Liver (tissue), 8 donors: ENCODE measurements at regions not wholly inside any gene's neighbourhood (a gene's known extent, or its start where the extent isn't known, plus 50 kb on each side); places are given as distances from the start of the nearest gene placed in this dataset.
"Not testable (repeated sequence)": the region's sequence is repeated elsewhere in the genome, so short reads cannot be mapped to it uniquely, and the experiment has no call there.

Experiments
- DNase-seq: peaks from one replicate; pipeline ENCODE4 v3.0.0-alpha.2; 2017; ENCODE audit warnings: low spot score
- H3K27ac ChIP-seq, 2 donors: one replicate each; pipeline ENCODE4 v1.7.0; 2013; ENCODE audit warnings: inconsistent platforms in 2 of 2, low read length in 2 of 2, control low read depth in 1 of 2, low read depth in 1 of 2, mild to moderate bottlenecking in 1 of 2
- H3K27me3 ChIP-seq, 4 donors: one replicate each; pipeline versions ENCODE4 v1.6.1 to v1.7.0; 2013; ENCODE audit warnings: low read length in 3 of 4, inconsistent platforms in 1 of 4, mild to moderate bottlenecking in 1 of 4, moderate library complexity in 1 of 4; ENCODE audit not compliant: control insufficient read depth in 4 of 4, insufficient read depth in 4 of 4
- H3K36me3 ChIP-seq, 4 donors: one replicate each; pipeline versions ENCODE4 v1.6.1 to v1.7.0; 2013; ENCODE audit warnings: low read length in 3 of 4, mild to moderate bottlenecking in 3 of 4, low read depth in 1 of 4, moderate library complexity in 1 of 4; ENCODE audit not compliant: control insufficient read depth in 4 of 4, insufficient read depth in 3 of 4
- H3K4me1 ChIP-seq, 4 donors: one replicate each; pipeline versions ENCODE4 v1.6.1 to v1.7.0; 2013; ENCODE audit warnings: low read length in 3 of 4, mild to moderate bottlenecking in 3 of 4, moderate library complexity in 1 of 4; ENCODE audit not compliant: control insufficient read depth in 4 of 4, insufficient read depth in 4 of 4
- H3K4me3 ChIP-seq, 3 donors: one replicate each; pipeline versions ENCODE4 v1.6.1 to v1.7.0; 2013; ENCODE audit warnings: low read length in 3 of 3, control low read depth in 1 of 3, low read depth in 1 of 3, mild to moderate bottlenecking in 1 of 3
- H3K9ac ChIP-seq, 2 donors: one replicate each; pipeline ENCODE4 v1.7.0; 2013; ENCODE audit warnings: low read length in 2 of 2, mild to moderate bottlenecking in 2 of 2, moderate library complexity in 2 of 2, control low read depth in 1 of 2, low read depth in 1 of 2
- H3K9me3 ChIP-seq, 4 donors: one replicate each; pipeline versions ENCODE4 v1.6.1 to v1.7.0; 2013; ENCODE audit warnings: low read length in 3 of 4; ENCODE audit not compliant: control insufficient read depth in 4 of 4
- ATF3 ChIP-seq: IDR thresholded peaks from 2 replicates; pipeline ENCODE4 v1.6.1; 2016; ENCODE audit warnings: antibody characterized with exemption
- CTCF ChIP-seq: fragments of 150-350 bp; IDR thresholded peaks from 2 replicates; pipeline ENCODE4 v1.5.1; 2017; ENCODE audit warnings: improper control_type of control experiment, low read depth, low read length; ENCODE audit not compliant: missing input control
- EGR1 ChIP-seq, 2 donors: IDR thresholded peaks; 2 replicates each; pipeline ENCODE4 v1.6.1; 2016 to 2018; ENCODE audit warnings: antibody characterized with exemption in 2 of 2, low read depth in 2 of 2
- FOXA1 ChIP-seq: IDR thresholded peaks from 2 replicates; pipeline ENCODE4 v1.6.1; 2016; ENCODE audit warnings: antibody characterized with exemption
- FOXA2 ChIP-seq: IDR thresholded peaks from 2 replicates; pipeline ENCODE4 v1.6.1; 2016; ENCODE audit warnings: antibody characterized with exemption
- GABPA ChIP-seq, 2 donors: IDR thresholded peaks in 1 of 2; conservative IDR thresholded peaks in 1 of 2; 2 replicates each; pipeline ENCODE4 v1.6.1; 2016; ENCODE audit warnings: antibody characterized with exemption in 2 of 2, mild to moderate bottlenecking in 1 of 2, moderate library complexity in 1 of 2
- HNF4A ChIP-seq, 2 donors: conservative IDR thresholded peaks; 2 replicates each; pipeline ENCODE4 v1.6.1; 2016; ENCODE audit warnings: antibody characterized with exemption in 2 of 2, mild to moderate bottlenecking in 2 of 2
- HNF4G ChIP-seq: IDR thresholded peaks from 2 replicates; pipeline ENCODE4 v1.6.1; 2016; ENCODE audit warnings: antibody characterized with exemption
- JUND ChIP-seq, 2 donors: IDR thresholded peaks; 2 replicates each; pipeline ENCODE4 v1.6.1; 2016; ENCODE audit warnings: antibody characterized with exemption in 2 of 2
- MAX ChIP-seq: IDR thresholded peaks from 2 replicates; pipeline ENCODE4 v1.6.1; 2016; ENCODE audit warnings: antibody characterized with exemption
- NR2F2 ChIP-seq: IDR thresholded peaks from 2 replicates; pipeline ENCODE4 v1.6.1; 2016; ENCODE audit warnings: antibody characterized with exemption
- RAD21 ChIP-seq, 2 donors: IDR thresholded peaks; 2 replicates each; pipeline ENCODE4 v1.6.1; 2016; ENCODE audit warnings: antibody characterized with exemption in 2 of 2, mild to moderate bottlenecking in 2 of 2
- REST ChIP-seq: IDR thresholded peaks from 2 replicates; pipeline ENCODE4 v1.6.1; 2016; ENCODE audit warnings: antibody characterized with exemption, mild to moderate bottlenecking
- RXRA ChIP-seq, 2 donors: IDR thresholded peaks; 2 replicates each; pipeline ENCODE4 v1.6.1; 2017 to 2018; ENCODE audit warnings: antibody characterized with exemption in 2 of 2, mild to moderate bottlenecking in 1 of 2
- SP1 ChIP-seq: IDR thresholded peaks from 2 replicates; pipeline ENCODE4 v1.6.1; 2018; ENCODE audit warnings: antibody characterized with exemption, mild to moderate bottlenecking
- TAF1 ChIP-seq: conservative IDR thresholded peaks from 2 replicates; pipeline ENCODE4 v1.6.1; 2016; ENCODE audit warnings: antibody characterized with exemption, mild to moderate bottlenecking
- YY1 ChIP-seq: IDR thresholded peaks from 2 replicates; pipeline ENCODE4 v1.6.1; 2016; ENCODE audit warnings: antibody characterized with exemption, mild to moderate bottlenecking
- ZBTB33 ChIP-seq: IDR thresholded peaks from 2 replicates; pipeline ENCODE4 v1.6.1; 2016; ENCODE audit warnings: antibody characterized with exemption
- WGBS: extraction: QIAGEN DNeasy Blood & Tissue Kit; methylation state at CpG from one replicate; pipeline ENCODE4 v1.1.7; 2013; 5-methylcytosine and 5-hydroxymethylcytosine counted together
- donor health status: healthy.
- donor health status: healthy.
- donor health status: healthy.
- donor health status: healthy.
- donor health status: healthy.

GRCh38 chr15:26119322-26119721 lies 256.2 kb upstream of the ATP10A start:
- Histone ChIP-seq H3K9ac (no peak overlapping the region), H3K27ac (no peak overlapping the region), H3K27me3 (no peaks in the 10 kb centered on the region), H3K4me3 (no peak overlapping the region), H3K9me3 (no peaks in the 10 kb centered on the region), H3K36me3 (no peaks in the 10 kb centered on the region), H3K4me1 (no peaks in the 10 kb centered on the region)
- TF ChIP-seq HNF4A (conservative IDR thresholded peaks at IDR 0.05) (no peak), JUND (IDR thresholded peaks at IDR 0.05) (no peak), NR2F2 (no peak), ATF3 (no peak)
- no peak for DNase-seq
- 86% methylated on average over 6 of the region's 6 CpGs for WGBS

- DNase-seq, result no peak
- Histone ChIP-seq H3K27me3 (no peaks in the 10 kb centered on the region), H3K4me1 (no peaks in the 10 kb centered on the region), H3K36me3 (no peaks in the 10 kb centered on the region), H3K9me3 (peaks cover 0 to 2% (median 0%) of the 10 kb centered on the region in 4 donors), H3K9ac (no peak overlapping the region), H3K27ac (no peak overlapping the region), H3K4me3 (no peak overlapping the region)
- 54% methylated on average over 9 of the region's 9 CpGs for WGBS
- TF ChIP-seq SP1 (no peak), TAF1 (no peak), GABPA (IDR thresholded peaks at IDR 0.05 in 1 of 2, conservative IDR thresholded peaks at IDR 0.05 in 1 of 2) (no peak), HNF4A (conservative IDR thresholded peaks at IDR 0.05) (no peak), CTCF (no peak), ZBTB33 (no peak), EGR1 (IDR thresholded peaks at IDR 0.05; ENCODE audit: low read depth in 2 of 2) (no peak), FOXA2 (no peak), RAD21 (IDR thresholded peaks at IDR 0.05) (no peak), REST (no peak), JUND (IDR thresholded peaks at IDR 0.05) (no peak), HNF4G (no peak), ATF3 (no peak), RXRA (IDR thresholded peaks at IDR 0.05) (no peak), NR2F2 (no peak), MAX (no peak), YY1 (no peak), FOXA1 (no peak)
Measured at GRCh38 chr15:26115229-26115943, 252.3 kb upstream of the ATP10A start.

- H3K27ac ChIP-seq, H3K4me3 ChIP-seq, H3K4me1 ChIP-seq, H3K9me3 ChIP-seq, H3K9ac ChIP-seq, DNase-seq, H3K27me3 ChIP-seq, H3K36me3 ChIP-seq: not testable (repeated sequence)
- WGBS, result 81% methylated on average over 8 of the region's 8 CpGs
Measured at GRCh38 chr15:26114128-26114527, 251.0 kb upstream of the ATP10A start.
